SK-N-SH (cell line): ENCODE measurements at regions not wholly inside any gene's neighbourhood (a gene's known extent, or its start where the extent isn't known, plus 50 kb on each side); places are given as distances from the start of the nearest gene placed in this dataset.

Source experiments
- CTCF ChIA-PET: fragments of 300-600, 350-600 bp; formaldehyde crosslinking; extraction: SDS; loops from one replicate; lab custom pipeline; 2021; lab: Yijun Ruan, JAX
- POLR2A ChIA-PET: fragments of 350-600 bp; sonication (Branson Sonifier 250); formaldehyde crosslinking; extraction: SDS; loops from one replicate; lab custom pipeline; 2020; ENCODE audit warnings: antibody characterized with exemption, inconsistent platforms; lab: Yijun Ruan, JAX
- DNase-seq: peaks from one replicate; pipeline ENCODE4 v3.0.0; 2012
- H2AFZ ChIP-seq: fragments of 200-600 bp; sonication (generic); 2 replicates; pipeline ENCODE4 v1.8.1; 2016; ENCODE audit warnings: antibody characterized with exemption, mild to moderate bottlenecking, low read depth
- H3F3A ChIP-seq: fragments of 200-600 bp; sonication (generic); replicated peaks from 2 replicates; pipeline ENCODE3; 2016; ENCODE audit warnings: antibody characterized with exemption, mild to moderate bottlenecking; ENCODE audit not compliant: insufficient read depth
- H3K27ac ChIP-seq, 2 experiments: fragments of 200-500 bp in 1 of 2; fragments of 200-600 bp in 1 of 2; sonication (Bioruptor generic) in 1 of 2; sonication (generic), shearing (Covaris generic) in 1 of 2; 2 replicates each; pipeline versions ENCODE4 v1.5.1 to v1.6.1; 2014 to 2016; ENCODE audit warnings: low read depth in 2 of 2, inconsistent platforms in 1 of 2, low read length in 1 of 2, mild to moderate bottlenecking in 1 of 2, mixed read lengths in 1 of 2
- H3K27me3 ChIP-seq: fragments of 200-600 bp; sonication (generic), shearing (Covaris generic); 2 replicates; pipeline ENCODE4 v1.6.1; 2016; ENCODE audit warnings: mixed run types; ENCODE audit not compliant: insufficient read depth
- H3K36me3 ChIP-seq, 2 experiments: fragments of 200-500 bp in 1 of 2; fragments of 200-600 bp in 1 of 2; sonication (Bioruptor generic) in 1 of 2; sonication (generic) in 1 of 2; replicated peaks in 1 of 2; 2 replicates each; pipeline versions ENCODE3 to v1.5.1; 2014 to 2016; ENCODE audit warnings: low read length in 1 of 2, mild to moderate bottlenecking in 1 of 2; ENCODE audit not compliant: insufficient read depth in 2 of 2, control insufficient read depth in 1 of 2
- H3K4me1 ChIP-seq, 2 experiments: fragments of 200-500 bp in 1 of 2; fragments of 200-600 bp in 1 of 2; sonication (Bioruptor generic) in 1 of 2; sonication (generic), shearing (Covaris generic) in 1 of 2; 2 replicates each; pipeline versions ENCODE4 v1.5.1 to v1.6.1; 2014 to 2016; ENCODE audit warnings: low read depth in 1 of 2, low read length in 1 of 2, mixed run types in 1 of 2; ENCODE audit not compliant: insufficient read depth in 2 of 2, control insufficient read depth in 1 of 2
- H3K4me2 ChIP-seq: fragments of 200-600 bp; sonication (generic), shearing (Covaris generic); 2 replicates; pipeline ENCODE4 v1.6.1; 2017; ENCODE audit warnings: mixed run types
- H3K4me3 ChIP-seq, 2 experiments: fragments of 200-500 bp in 1 of 2; fragments of 200-600 bp in 1 of 2; sonication (Bioruptor generic) in 1 of 2; sonication (generic), shearing (Covaris generic) in 1 of 2; 2 replicates each; pipeline versions ENCODE4 v1.5.1 to v1.8.1; 2014 to 2016; ENCODE audit warnings: low read depth in 2 of 2, inconsistent platforms in 1 of 2, low read length in 1 of 2, mild to moderate bottlenecking in 1 of 2, mixed read lengths in 1 of 2, moderate library complexity in 1 of 2
- H3K79me2 ChIP-seq: fragments of 200-600 bp; sonication (generic); 2 replicates; pipeline ENCODE4 v1.8.1; 2017; ENCODE audit warnings: mild to moderate bottlenecking; ENCODE audit not compliant: insufficient read depth
- H3K9ac ChIP-seq: fragments of 200-600 bp; sonication (generic); 2 replicates; pipeline ENCODE4 v1.6.1; 2017; ENCODE audit warnings: mixed run types
- H3K9me2 ChIP-seq: fragments of 200-600 bp; sonication (generic); 2 replicates; pipeline ENCODE4 v1.6.1; 2017; ENCODE audit warnings: mixed run types
- H3K9me3 ChIP-seq: fragments of 200-600 bp; sonication (generic); 2 replicates; pipeline ENCODE4 v1.6.1; 2017; ENCODE audit warnings: mixed run types, mild to moderate bottlenecking, moderate library complexity
- H4K20me1 ChIP-seq: fragments of 200-600 bp; sonication (generic); 2 replicates; pipeline ENCODE4 v1.6.1; 2017; ENCODE audit warnings: mild to moderate bottlenecking, mixed run types; ENCODE audit not compliant: insufficient read depth
- CHD2 ChIP-seq: fragments of 150-350 bp; IDR thresholded peaks from 2 replicates; pipeline ENCODE4 v1.6.1; 2018; ENCODE audit warnings: low read length; ENCODE audit not compliant: partially characterized antibody
- EZH2phosphoT487 ChIP-seq: fragments of 200-600 bp; sonication (generic); IDR thresholded peaks from 2 replicates; pipeline ENCODE4 v1.6.1; 2017; ENCODE audit warnings: low read depth, mixed run types, mild to moderate bottlenecking, antibody characterized with exemption, moderate library complexity, borderline replicate concordance
- FOSL2 ChIP-seq: IDR thresholded peaks from 2 replicates; pipeline ENCODE4 v1.4.0; 2012; ENCODE audit warnings: low read depth, mild to moderate bottlenecking, moderate library complexity, borderline replicate concordance
- FOXJ3 ChIP-seq: sonication (generic); formaldehyde crosslinking; IDR thresholded peaks from 2 replicates; pipeline ENCODE4 v1.5.1; 2020; ENCODE audit warnings: mild to moderate bottlenecking, missing genetic modification reagents
- GABPA ChIP-seq: IDR thresholded peaks from 2 replicates; pipeline ENCODE4 v1.4.0; 2012; ENCODE audit warnings: low read depth, mild to moderate bottlenecking
- MEF2A ChIP-seq: IDR thresholded peaks from 2 replicates; pipeline ENCODE4 v1.4.0; 2012; ENCODE audit warnings: low read depth, borderline replicate concordance
- NRF1 ChIP-seq: IDR thresholded peaks from 2 replicates; pipeline ENCODE4 v1.6.1; 2012; ENCODE audit warnings: low read depth, mild to moderate bottlenecking, low read length
- POLR2AphosphoS5 ChIP-seq: IDR thresholded peaks from 2 replicates; pipeline ENCODE4 v1.6.1; 2012; ENCODE audit warnings: low read depth, low read length
- RCOR1 ChIP-seq: fragments of 150-350 bp; IDR thresholded peaks from 2 replicates; pipeline ENCODE4 v1.6.1; 2017; ENCODE audit warnings: antibody characterized with exemption, low read length
- RFX5 ChIP-seq: IDR thresholded peaks from 2 replicates; pipeline ENCODE4 v1.6.1; 2012; ENCODE audit warnings: mild to moderate bottlenecking, improper control_type of control experiment, low read length
- RXRA ChIP-seq: IDR thresholded peaks from 2 replicates; pipeline ENCODE4 v1.4.0; 2012; ENCODE audit warnings: low read depth, mild to moderate bottlenecking, borderline replicate concordance
- SIN3A ChIP-seq: IDR thresholded peaks from 2 replicates; pipeline ENCODE4 v1.6.1; 2012; ENCODE audit warnings: low read depth, mild to moderate bottlenecking, low read length, moderate library complexity, borderline replicate concordance
- SMC3 ChIP-seq: IDR thresholded peaks from 2 replicates; pipeline ENCODE4 v1.6.1; 2012; ENCODE audit warnings: low read depth, low read length, improper control_type of control experiment
- TAF1 ChIP-seq: IDR thresholded peaks from 2 replicates; pipeline ENCODE4 v1.6.1; 2012; ENCODE audit warnings: low read depth, mild to moderate bottlenecking, low read length, moderate library complexity, borderline replicate concordance
- TCF12 ChIP-seq: IDR thresholded peaks from 2 replicates; pipeline ENCODE4 v1.4.0; 2012
- YY1 ChIP-seq: IDR thresholded peaks from 2 replicates; pipeline ENCODE4 v1.4.0; 2012; ENCODE audit warnings: low read depth, mild to moderate bottlenecking
- WGBS: methylation state at CpG from one replicate; pipeline ENCODE4 v1.1.6; 2017; ENCODE audit warnings: low lambda C conversion rate; 5-methylcytosine and 5-hydroxymethylcytosine counted together
- TF ChIP-seq, protein P1 (sequence below): IDR thresholded peaks from 2 replicates; pipeline ENCODE4 v1.4.0; 2012; ENCODE audit warnings: low read depth
- TF ChIP-seq, protein P2 (sequence below): IDR thresholded peaks from 2 replicates; pipeline ENCODE4 v1.4.0; 2012; ENCODE audit warnings: low read depth, borderline replicate concordance
- TF ChIP-seq, protein P3 (sequence below): IDR thresholded peaks from 2 replicates; pipeline ENCODE4 v1.6.1; 2012; ENCODE audit warnings: mild to moderate bottlenecking, low read depth, low read length, moderate library complexity
- TF ChIP-seq, protein P4 (sequence below): IDR thresholded peaks from 2 replicates; pipeline ENCODE4 v1.4.0; 2012; ENCODE audit warnings: low read depth, borderline replicate concordance
- TF ChIP-seq, protein P5 (sequence below): IDR thresholded peaks from 2 replicates; pipeline ENCODE4; 2012

DNA sequence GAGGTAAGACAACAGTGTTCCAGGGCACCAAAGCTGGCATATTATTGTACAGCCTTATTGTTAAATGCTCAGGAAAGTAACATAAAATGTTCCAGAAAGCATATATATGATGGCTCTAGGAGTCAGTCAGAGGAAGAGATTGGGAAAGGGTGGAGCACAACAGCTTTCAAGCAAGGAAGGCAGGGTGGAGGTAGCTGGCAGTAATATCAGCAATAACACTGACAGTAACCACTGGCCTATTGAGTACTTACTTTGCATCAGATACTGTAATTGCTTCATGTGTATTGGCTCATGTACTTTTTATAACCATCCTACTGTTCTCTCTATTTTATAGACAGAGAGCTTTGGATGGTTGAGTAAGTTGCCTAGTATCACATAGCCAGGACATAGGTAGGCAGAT is 830.2 kb downstream of the DHX35 start:
- no peaks in the 10 kb centered on the region for H3F3A ChIP-seq
- no peaks in the 10 kb centered on the region for H3K9me2 ChIP-seq
- TF ChIP-seq RXRA (no peak), TAF1 (no peak), YY1 (no peak), TCF12 (no peak), FOXJ3 (CRISPR knock-in tag) (no peak), SMC3 (no peak), FOSL2 (no peak), RCOR1 (no peak), RFX5 (no peak)
- TF ChIP-seq, protein P1, sequence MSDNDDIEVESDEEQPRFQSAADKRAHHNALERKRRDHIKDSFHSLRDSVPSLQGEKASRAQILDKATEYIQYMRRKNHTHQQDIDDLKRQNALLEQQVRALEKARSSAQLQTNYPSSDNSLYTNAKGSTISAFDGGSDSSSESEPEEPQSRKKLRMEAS: no peak
- TF ChIP-seq, protein P2, sequence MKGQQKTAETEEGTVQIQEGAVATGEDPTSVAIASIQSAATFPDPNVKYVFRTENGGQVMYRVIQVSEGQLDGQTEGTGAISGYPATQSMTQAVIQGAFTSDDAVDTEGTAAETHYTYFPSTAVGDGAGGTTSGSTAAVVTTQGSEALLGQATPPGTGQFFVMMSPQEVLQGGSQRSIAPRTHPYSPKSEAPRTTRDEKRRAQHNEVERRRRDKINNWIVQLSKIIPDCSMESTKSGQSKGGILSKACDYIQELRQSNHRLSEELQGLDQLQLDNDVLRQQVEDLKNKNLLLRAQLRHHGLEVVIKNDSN: no peak
- TF ChIP-seq, all 33 proteins: peak for 0
- H3K27me3 ChIP-seq: no peaks in the 10 kb centered on the region
- POLR2A ChIA-PET: no interaction called here
- H4K20me1 ChIP-seq: no peaks in the 10 kb centered on the region
- DNase-seq: no peak
- H3K36me3 ChIP-seq: no peaks in the 10 kb centered on the region
- no peak overlapping the region for H3K9ac ChIP-seq
- H3K79me2 ChIP-seq: no peaks in the 10 kb centered on the region
- no peak overlapping the region for H3K4me2 ChIP-seq
- H2AFZ ChIP-seq: no peak overlapping the region
- no peaks in the 10 kb centered on the region for H3K9me3 ChIP-seq
- CTCF ChIA-PET: interaction anchor here (0.8 to 1.4 kb wide), 3 partner anchors 9 to 40 kb away, joined by 3 to 5 read pairs (median 3); no protein-coding TSS in a partner anchor
- no peak overlapping the region for H3K27ac ChIP-seq
- no peaks in the 10 kb centered on the region for H3K4me1 ChIP-seq
- no peak overlapping the region for H3K4me3 ChIP-seq

DNA sequence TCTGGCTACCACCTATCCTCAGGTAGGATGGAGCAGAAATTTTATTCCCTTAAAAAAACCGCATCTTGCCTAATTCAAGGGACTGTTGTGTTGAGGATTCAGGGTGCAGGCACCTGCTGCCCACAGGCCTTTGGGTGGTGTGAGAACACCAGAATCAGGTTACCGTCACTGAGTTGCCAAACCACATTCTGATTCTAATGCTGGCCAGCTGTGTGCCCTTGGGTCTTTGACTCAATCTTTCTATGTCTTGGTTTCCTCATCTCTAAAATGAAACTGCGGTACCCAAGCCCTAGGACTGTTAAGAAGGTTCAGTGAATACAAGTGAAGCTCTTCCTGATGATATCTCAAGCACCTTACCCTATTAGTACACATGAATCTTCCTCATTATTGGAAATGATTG is 827.3 kb downstream of the DHX35 start:
- no peak overlapping the region for H2AFZ ChIP-seq
- POLR2A ChIA-PET: no interaction called here
- no peak overlapping the region for H3K4me2 ChIP-seq
- no peaks in the 10 kb centered on the region for H3K36me3 ChIP-seq
- H3K9ac ChIP-seq: no peak overlapping the region
- no peak for DNase-seq
- H3K27ac ChIP-seq: no peak overlapping the region
- 38% methylated on average over 3 of the region's 3 CpGs for whole genome bisulfite sequencing
- H3K9me2 ChIP-seq: no peaks in the 10 kb centered on the region
- no peaks in the 10 kb centered on the region for H3K27me3 ChIP-seq
- H3F3A ChIP-seq: no peaks in the 10 kb centered on the region
- CTCF ChIA-PET: interaction anchor here (0.7 kb wide), 1 partner anchor 678 kb away, joined by 3 read pairs; no protein-coding TSS in a partner anchor
- H3K4me3 ChIP-seq: no peak overlapping the region
- H3K4me1 ChIP-seq: no peaks in the 10 kb centered on the region
- H3K79me2 ChIP-seq: no peaks in the 10 kb centered on the region
- H4K20me1 ChIP-seq: no peaks in the 10 kb centered on the region
- no peaks in the 10 kb centered on the region for H3K9me3 ChIP-seq
- TF ChIP-seq GABPA: no peak
- TF ChIP-seq MEF2A: no peak
- no peak for TF ChIP-seq CHD2
- TF ChIP-seq, protein P2: no peak
- no peak for TF ChIP-seq POLR2AphosphoS5
- TF ChIP-seq EZH2phosphoT487: no peak
- TF ChIP-seq, protein P3, sequence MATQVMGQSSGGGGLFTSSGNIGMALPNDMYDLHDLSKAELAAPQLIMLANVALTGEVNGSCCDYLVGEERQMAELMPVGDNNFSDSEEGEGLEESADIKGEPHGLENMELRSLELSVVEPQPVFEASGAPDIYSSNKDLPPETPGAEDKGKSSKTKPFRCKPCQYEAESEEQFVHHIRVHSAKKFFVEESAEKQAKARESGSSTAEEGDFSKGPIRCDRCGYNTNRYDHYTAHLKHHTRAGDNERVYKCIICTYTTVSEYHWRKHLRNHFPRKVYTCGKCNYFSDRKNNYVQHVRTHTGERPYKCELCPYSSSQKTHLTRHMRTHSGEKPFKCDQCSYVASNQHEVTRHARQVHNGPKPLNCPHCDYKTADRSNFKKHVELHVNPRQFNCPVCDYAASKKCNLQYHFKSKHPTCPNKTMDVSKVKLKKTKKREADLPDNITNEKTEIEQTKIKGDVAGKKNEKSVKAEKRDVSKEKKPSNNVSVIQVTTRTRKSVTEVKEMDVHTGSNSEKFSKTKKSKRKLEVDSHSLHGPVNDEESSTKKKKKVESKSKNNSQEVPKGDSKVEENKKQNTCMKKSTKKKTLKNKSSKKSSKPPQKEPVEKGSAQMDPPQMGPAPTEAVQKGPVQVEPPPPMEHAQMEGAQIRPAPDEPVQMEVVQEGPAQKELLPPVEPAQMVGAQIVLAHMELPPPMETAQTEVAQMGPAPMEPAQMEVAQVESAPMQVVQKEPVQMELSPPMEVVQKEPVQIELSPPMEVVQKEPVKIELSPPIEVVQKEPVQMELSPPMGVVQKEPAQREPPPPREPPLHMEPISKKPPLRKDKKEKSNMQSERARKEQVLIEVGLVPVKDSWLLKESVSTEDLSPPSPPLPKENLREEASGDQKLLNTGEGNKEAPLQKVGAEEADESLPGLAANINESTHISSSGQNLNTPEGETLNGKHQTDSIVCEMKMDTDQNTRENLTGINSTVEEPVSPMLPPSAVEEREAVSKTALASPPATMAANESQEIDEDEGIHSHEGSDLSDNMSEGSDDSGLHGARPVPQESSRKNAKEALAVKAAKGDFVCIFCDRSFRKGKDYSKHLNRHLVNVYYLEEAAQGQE: no peak
- TF ChIP-seq, protein P4, sequence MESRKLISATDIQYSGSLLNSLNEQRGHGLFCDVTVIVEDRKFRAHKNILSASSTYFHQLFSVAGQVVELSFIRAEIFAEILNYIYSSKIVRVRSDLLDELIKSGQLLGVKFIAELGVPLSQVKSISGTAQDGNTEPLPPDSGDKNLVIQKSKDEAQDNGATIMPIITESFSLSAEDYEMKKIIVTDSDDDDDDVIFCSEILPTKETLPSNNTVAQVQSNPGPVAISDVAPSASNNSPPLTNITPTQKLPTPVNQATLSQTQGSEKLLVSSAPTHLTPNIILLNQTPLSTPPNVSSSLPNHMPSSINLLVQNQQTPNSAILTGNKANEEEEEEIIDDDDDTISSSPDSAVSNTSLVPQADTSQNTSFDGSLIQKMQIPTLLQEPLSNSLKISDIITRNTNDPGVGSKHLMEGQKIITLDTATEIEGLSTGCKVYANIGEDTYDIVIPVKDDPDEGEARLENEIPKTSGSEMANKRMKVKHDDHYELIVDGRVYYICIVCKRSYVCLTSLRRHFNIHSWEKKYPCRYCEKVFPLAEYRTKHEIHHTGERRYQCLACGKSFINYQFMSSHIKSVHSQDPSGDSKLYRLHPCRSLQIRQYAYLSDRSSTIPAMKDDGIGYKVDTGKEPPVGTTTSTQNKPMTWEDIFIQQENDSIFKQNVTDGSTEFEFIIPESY: no peak
- TF ChIP-seq NRF1: no peak
- TF ChIP-seq, protein P5, sequence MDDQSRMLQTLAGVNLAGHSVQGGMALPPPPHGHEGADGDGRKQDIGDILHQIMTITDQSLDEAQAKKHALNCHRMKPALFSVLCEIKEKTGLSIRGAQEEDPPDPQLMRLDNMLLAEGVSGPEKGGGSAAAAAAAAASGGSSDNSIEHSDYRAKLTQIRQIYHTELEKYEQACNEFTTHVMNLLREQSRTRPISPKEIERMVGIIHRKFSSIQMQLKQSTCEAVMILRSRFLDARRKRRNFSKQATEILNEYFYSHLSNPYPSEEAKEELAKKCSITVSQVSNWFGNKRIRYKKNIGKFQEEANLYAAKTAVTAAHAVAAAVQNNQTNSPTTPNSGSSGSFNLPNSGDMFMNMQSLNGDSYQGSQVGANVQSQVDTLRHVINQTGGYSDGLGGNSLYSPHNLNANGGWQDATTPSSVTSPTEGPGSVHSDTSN: no peak
- TF ChIP-seq TCF12: no peak
- TF ChIP-seq RCOR1: no peak
- no peak for TF ChIP-seq SIN3A
